Astrocyte (in vitro differentiated cells and primary cell): ENCODE measurements at regions not wholly inside any gene's neighbourhood (a gene's known extent, or its start where the extent isn't known, plus 50 kb on each side); places are given as distances from the start of the nearest gene placed in this dataset.
A peak's percentile ranks its signal among the peaks of the same experiment; 100 is the strongest.

ENCODE experiments used
- DNase-seq: peaks from one replicate; pipeline ENCODE4 v3.0.0-alpha.2; 2010; ENCODE audit warnings: low read depth
- FAIRE-seq: peaks from 2 replicates; lab custom pipeline; 2011; peaks lifted over from hg19 to GRCh38; lab: Jason Lieb, UNC
- H2AFZ ChIP-seq: 2 replicates; pipeline ENCODE4 v1.6.0; 2012; ENCODE audit warnings: low read depth, low read length, inconsistent platforms
- H3K27ac ChIP-seq: 2 replicates; pipeline ENCODE4 v1.5.1; 2011; ENCODE audit warnings: low read depth, low read length, inconsistent platforms
- H3K27me3 ChIP-seq: 2 replicates; pipeline ENCODE4 v1.6.0; 2011; ENCODE audit warnings: low read length, inconsistent platforms; ENCODE audit not compliant: insufficient read depth
- H3K36me3 ChIP-seq: 2 replicates; pipeline ENCODE4 v1.5.1; 2011; ENCODE audit warnings: low read length, inconsistent platforms; ENCODE audit not compliant: insufficient read depth
- H3K4me1 ChIP-seq: 2 replicates; pipeline ENCODE4 v1.5.1; 2011; ENCODE audit warnings: low read length, inconsistent platforms; ENCODE audit not compliant: insufficient read depth
- H3K4me2 ChIP-seq: 2 replicates; pipeline ENCODE4 v1.6.0; 2012; ENCODE audit warnings: low read length, inconsistent platforms
- H3K4me3 ChIP-seq: 2 replicates; pipeline ENCODE4 v1.5.1; 2011; ENCODE audit warnings: low read depth, mild to moderate bottlenecking, low read length, inconsistent platforms; ENCODE audit not compliant: insufficient read depth
- H3K79me2 ChIP-seq: 2 replicates; pipeline ENCODE4 v1.6.0; 2012; ENCODE audit warnings: mild to moderate bottlenecking, low read length, inconsistent platforms; ENCODE audit not compliant: insufficient read depth
- H3K9ac ChIP-seq: 2 replicates; pipeline ENCODE4 v1.6.0; 2012; ENCODE audit warnings: mild to moderate bottlenecking, low read length, inconsistent platforms
- H3K9me3 ChIP-seq: 2 replicates; pipeline ENCODE4 v1.5.1; 2012; ENCODE audit warnings: low read depth, mild to moderate bottlenecking, low read length, inconsistent platforms; ENCODE audit not compliant: insufficient read depth
- H4K20me1 ChIP-seq: 2 replicates; pipeline ENCODE4 v1.6.0; 2012; ENCODE audit warnings: low read length, inconsistent platforms; ENCODE audit not compliant: insufficient read depth
- H3K27ac Mint-ChIP-seq: one replicate; pipeline ENCODE4 v1.8.0; 2021; ENCODE audit warnings: mild to moderate bottlenecking, mixed read lengths; ENCODE audit not compliant: unreplicated experiment
- H3K27me3 Mint-ChIP-seq: one replicate; pipeline ENCODE4 v1.8.0; 2021; ENCODE audit warnings: low read depth, mixed read lengths; ENCODE audit not compliant: unreplicated experiment
- H3K36me3 Mint-ChIP-seq: one replicate; pipeline ENCODE4 v1.8.0; 2021; ENCODE audit warnings: low read depth, mixed read lengths; ENCODE audit not compliant: unreplicated experiment
- H3K4me1 Mint-ChIP-seq: one replicate; pipeline ENCODE4 v1.8.0; 2021; ENCODE audit warnings: low read depth, mixed read lengths; ENCODE audit not compliant: unreplicated experiment
- H3K4me3 Mint-ChIP-seq: one replicate; pipeline ENCODE4 v1.8.0; 2021; ENCODE audit warnings: mild to moderate bottlenecking, moderate library complexity, mixed read lengths; ENCODE audit not compliant: unreplicated experiment
- H3K9me3 Mint-ChIP-seq: one replicate; pipeline ENCODE4 v1.8.0; 2021; ENCODE audit warnings: mild to moderate bottlenecking, mixed read lengths; ENCODE audit not compliant: unreplicated experiment
- EZH2 ChIP-seq: IDR thresholded peaks from 2 replicates; pipeline ENCODE4 v1.6.1; 2012; ENCODE audit warnings: mild to moderate bottlenecking, low read length, inconsistent platforms; ENCODE audit not compliant: insufficient read depth
- TF ChIP-seq, protein P1 (sequence below): IDR thresholded peaks from 2 replicates; pipeline ENCODE4 v1.5.1; 2011; ENCODE audit warnings: low read depth, mild to moderate bottlenecking, inconsistent platforms, low read length, moderate library complexity; ENCODE audit not compliant: insufficient read depth

DNA sequence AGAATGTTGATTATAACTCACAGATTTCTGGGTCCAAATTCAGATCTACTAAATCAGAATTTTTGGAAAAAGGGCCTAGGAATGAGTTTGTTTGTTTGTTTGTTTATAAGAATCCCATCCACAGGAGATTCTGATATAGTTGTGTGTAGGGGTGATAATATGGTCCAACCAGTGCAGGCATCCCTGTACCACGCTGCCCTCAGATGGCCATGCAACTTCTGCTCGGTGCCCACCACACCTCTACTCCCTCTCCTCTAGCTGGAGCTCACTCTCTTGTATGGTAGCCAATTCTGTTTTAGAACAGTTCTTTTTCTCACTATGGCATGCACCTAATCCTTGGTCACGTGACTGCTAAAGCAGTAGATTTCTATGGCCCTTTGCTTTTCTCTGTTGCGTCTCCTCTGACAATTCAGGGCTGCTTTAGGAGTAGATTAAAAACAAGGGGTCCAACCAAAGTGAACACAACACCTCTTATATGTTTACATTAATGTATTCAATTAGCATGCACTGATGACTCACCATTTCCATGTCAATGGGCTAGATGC lies 103.3 kb upstream of the KCNA4 start:
- Histone ChIP-seq H3K27ac (no peak overlapping the region), H2AFZ (no peak overlapping the region), H3K4me2 (no peak overlapping the region), H4K20me1 (no peaks in the 10 kb centered on the region), H3K4me1 (no peaks in the 10 kb centered on the region), H3K27me3 (no peaks in the 10 kb centered on the region), H3K79me2 (no peaks in the 10 kb centered on the region), H3K9ac (no peak overlapping the region), H3K9me3 (no peaks in the 10 kb centered on the region), H3K36me3 (no peaks in the 10 kb centered on the region), H3K4me3 (no peak overlapping the region)
- FAIRE-seq (no peak), DNase-seq (no peak)
- Mint-ChIP-seq H3K36me3 (no peaks in the 10 kb centered on the region), H3K4me3 (no peak overlapping the region), H3K4me1 (no peaks in the 10 kb centered on the region), H3K27me3 (peaks cover 9% of the 10 kb centered on the region), H3K9me3 (no peaks in the 10 kb centered on the region), H3K27ac (no peak overlapping the region)
- TF ChIP-seq, protein P1, sequence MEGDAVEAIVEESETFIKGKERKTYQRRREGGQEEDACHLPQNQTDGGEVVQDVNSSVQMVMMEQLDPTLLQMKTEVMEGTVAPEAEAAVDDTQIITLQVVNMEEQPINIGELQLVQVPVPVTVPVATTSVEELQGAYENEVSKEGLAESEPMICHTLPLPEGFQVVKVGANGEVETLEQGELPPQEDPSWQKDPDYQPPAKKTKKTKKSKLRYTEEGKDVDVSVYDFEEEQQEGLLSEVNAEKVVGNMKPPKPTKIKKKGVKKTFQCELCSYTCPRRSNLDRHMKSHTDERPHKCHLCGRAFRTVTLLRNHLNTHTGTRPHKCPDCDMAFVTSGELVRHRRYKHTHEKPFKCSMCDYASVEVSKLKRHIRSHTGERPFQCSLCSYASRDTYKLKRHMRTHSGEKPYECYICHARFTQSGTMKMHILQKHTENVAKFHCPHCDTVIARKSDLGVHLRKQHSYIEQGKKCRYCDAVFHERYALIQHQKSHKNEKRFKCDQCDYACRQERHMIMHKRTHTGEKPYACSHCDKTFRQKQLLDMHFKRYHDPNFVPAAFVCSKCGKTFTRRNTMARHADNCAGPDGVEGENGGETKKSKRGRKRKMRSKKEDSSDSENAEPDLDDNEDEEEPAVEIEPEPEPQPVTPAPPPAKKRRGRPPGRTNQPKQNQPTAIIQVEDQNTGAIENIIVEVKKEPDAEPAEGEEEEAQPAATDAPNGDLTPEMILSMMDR, result no peak
- no peak for TF ChIP-seq EZH2

- H4K20me1 ChIP-seq, result no peaks in the 10 kb centered on the region
- Mint-ChIP-seq H3K36me3 (no peaks in the 10 kb centered on the region), H3K4me3 (no peak overlapping the region), H3K27ac (no peak overlapping the region), H3K27me3 (peaks cover 11% of the 10 kb centered on the region), H3K4me1 (no peaks in the 10 kb centered on the region), H3K9me3 (no peaks in the 10 kb centered on the region)
- no peaks in the 10 kb centered on the region for H3K36me3 ChIP-seq
- no peak overlapping the region for H3K4me3 ChIP-seq
- no peaks in the 10 kb centered on the region for H3K4me1 ChIP-seq
- no peak overlapping the region for H3K27ac ChIP-seq
- no peak overlapping the region for H3K4me2 ChIP-seq
- no peak for TF ChIP-seq EZH2
- TF ChIP-seq, protein P1, result no peak
- FAIRE-seq, result no peak
- no peak overlapping the region for H3K9ac ChIP-seq
- H2AFZ ChIP-seq, result no peak overlapping the region
- no peaks in the 10 kb centered on the region for H3K79me2 ChIP-seq
- no peaks in the 10 kb centered on the region for H3K9me3 ChIP-seq
- H3K27me3 ChIP-seq, result no peaks in the 10 kb centered on the region
- no peak for DNase-seq
Measured at GRCh38 chr11:30125456-30125855, 105.4 kb upstream of the FSHB start.

GRCh38 chr11:30128269-30128932 lies 102.4 kb upstream of the FSHB start:
- no peak overlapping the region for H2AFZ ChIP-seq
- peak; percentile 15 for DNase-seq
- H3K27me3 ChIP-seq, result no peaks in the 10 kb centered on the region
- FAIRE-seq, result no peak
- no peaks in the 10 kb centered on the region for H4K20me1 ChIP-seq
- Mint-ChIP-seq H3K9me3 (no peaks in the 10 kb centered on the region), H3K36me3 (no peaks in the 10 kb centered on the region), H3K27ac (no peak overlapping the region), H3K4me1 (no peaks in the 10 kb centered on the region), H3K4me3 (no peak overlapping the region), H3K27me3 (peaks cover 10% of the 10 kb centered on the region)
- H3K79me2 ChIP-seq, result no peaks in the 10 kb centered on the region
- no peak overlapping the region for H3K9ac ChIP-seq
- H3K36me3 ChIP-seq, result no peaks in the 10 kb centered on the region
- no peaks in the 10 kb centered on the region for H3K4me1 ChIP-seq
- no peak overlapping the region for H3K4me3 ChIP-seq
- H3K9me3 ChIP-seq, result no peaks in the 10 kb centered on the region
- no peak overlapping the region for H3K27ac ChIP-seq
- no peak overlapping the region for H3K4me2 ChIP-seq
- TF ChIP-seq, protein P1, result peak; percentile 69
- TF ChIP-seq EZH2, result no peak
